ENCODE measurements at regions not wholly inside any gene's neighbourhood (a gene's known extent, or its start where the extent isn't known, plus 50 kb on each side); places are given as distances from the start of the nearest gene placed in this dataset.

GRCh38 chr14:62373944-62374343 is 611.7 kb downstream of the SNAPC1 start:
- DNase-seq (ENCODE audit: low spot score), result no peak

GRCh38 chr14:62378057-62378456 is 615.8 kb downstream of the SNAPC1 start:
- DNase-seq (ENCODE audit: low spot score), result no peak

GRCh38 chr14:62381311-62382070 is 619.3 kb downstream of the SNAPC1 start:
- DNase-seq (ENCODE audit: low spot score), result no peak

DNA sequence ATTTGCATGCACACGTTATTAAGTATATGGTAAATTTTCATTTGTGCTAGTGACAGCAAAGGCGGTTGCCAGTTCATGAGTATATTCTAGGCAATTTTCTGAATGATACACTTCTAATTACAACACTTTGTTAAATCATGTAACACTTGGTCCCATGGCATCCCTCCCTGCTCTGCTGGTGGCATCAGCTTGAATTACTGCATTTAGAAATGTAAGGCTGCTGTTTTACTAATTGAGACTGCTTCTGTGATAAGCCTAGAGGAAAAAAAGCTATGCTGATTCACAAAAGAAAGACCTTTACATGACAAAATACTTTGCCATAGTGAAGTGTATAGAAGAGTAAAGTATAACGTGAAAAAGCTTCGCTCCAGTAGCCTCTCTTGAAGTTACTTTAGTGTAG is 636.1 kb downstream of the KCNH5 start:
- no peak for DNase-seq (ENCODE audit: low spot score)

DNA sequence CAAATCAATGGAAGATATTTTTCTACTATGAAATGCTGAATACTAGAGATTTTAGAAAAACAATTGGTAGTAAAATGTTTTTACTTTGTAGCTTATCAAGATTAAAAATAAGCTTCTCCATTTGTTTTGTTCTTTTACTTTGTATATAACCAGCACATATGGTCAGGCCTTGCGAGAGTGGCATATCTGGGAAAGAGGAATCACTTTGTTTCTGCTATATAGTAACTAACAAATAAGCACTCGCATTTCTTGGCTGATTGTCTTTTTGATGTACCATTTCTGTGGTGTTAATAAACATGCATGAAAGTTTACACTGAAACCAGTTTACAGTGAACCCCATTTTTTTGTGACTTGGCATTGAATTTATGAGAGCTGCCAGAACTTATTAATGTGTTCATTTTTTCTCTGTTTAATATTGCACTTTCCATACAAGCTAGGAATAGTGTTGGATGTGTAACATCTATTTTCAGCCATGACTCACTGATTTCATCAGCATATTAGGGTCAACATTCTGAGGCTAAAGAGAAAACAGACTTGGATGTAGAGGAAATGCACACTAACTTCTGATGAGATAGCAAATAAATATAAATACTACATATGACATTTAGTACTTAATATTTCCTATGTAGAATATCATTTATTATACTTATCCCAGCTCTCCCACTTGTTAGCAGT is 635.5 kb downstream of the KCNH5 start:
- peak; percentile 42 for DNase-seq (ENCODE audit: low spot score)

DNA sequence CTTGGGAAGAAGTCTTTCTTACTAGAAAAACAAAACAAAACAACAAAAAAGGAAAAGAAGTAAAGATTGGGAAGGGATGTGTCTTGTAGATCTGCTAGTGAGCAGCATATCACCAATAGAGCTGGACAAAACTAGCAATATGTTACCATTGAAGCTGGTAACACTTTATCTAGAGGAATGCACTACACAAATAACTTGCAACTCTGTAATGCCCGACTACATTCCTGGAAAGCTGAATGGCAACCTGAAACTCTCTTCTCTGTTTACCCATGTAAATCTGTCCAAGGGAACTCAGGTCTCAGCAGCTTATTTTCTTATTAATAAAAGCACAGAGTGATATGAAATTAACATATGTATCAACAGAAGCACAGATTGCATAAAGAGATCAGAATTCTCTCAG is 624.4 kb downstream of the KCNH5 start:
- no peak for DNase-seq (ENCODE audit: low spot score)

DNA sequence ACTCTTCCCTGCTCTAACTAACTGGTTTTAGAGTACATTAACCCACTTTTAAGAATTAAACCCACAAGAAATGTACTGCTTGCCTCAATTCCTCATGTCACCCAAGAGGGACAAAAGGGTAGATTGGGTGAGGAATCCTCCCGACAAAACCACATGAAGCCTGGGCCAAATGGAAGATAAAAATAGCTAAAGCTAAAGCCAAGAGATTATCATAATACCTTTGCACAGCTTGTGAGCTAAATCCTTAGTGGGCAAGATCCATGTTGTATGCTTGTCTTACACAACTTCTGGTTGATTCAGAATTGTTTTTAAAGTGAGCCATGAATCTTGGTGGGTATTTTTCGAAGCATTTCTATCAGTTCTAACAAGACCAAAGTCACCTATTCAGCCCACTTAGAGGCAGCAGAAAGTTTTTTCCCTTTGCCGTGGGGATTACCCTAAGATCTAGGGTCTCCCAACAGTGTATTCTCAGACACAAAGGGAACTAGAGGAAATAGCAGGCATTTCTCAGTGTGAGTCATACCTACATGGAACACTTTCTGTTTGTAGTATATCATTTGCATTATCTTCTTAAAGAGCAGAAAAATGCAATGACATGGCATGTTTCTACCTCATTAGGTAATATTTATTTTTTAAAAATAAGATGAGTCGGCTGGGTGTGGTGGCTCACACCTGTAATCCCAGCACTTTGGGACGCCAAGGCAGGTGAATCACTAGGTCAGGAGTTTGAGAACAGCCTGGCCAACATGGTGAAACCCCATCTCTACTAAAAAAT is 616.6 kb downstream of the KCNH5 start:
- no peak for DNase-seq (ENCODE audit: low spot score)

GRCh38 chr14:62429683-62430082 is 615.6 kb downstream of the KCNH5 start:
- DNase-seq (ENCODE audit: low spot score), result no peak

DNA sequence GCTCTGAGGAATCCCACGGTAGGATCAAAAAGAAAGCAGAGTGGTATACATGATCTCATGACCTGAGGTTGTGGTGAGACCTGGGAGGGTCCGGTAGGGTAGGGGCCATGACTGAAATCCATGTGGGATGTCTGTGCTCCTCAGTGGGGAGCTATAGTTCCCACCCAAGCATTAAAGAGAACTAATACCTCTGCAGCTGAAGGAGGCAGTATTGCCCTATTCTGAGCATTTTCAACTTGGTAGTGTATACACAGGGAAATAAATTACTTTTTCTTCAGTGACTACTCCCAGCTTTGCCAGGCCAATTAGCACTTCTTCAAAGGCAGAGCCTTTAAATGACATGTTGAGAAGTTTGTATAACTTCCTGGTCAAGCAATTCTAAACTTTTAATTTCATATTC is 613.8 kb downstream of the KCNH5 start:
- DNase-seq (ENCODE audit: low spot score), result no peak

GRCh38 chr14:62432955-62433354 is 612.3 kb downstream of the KCNH5 start:
- DNase-seq (ENCODE audit: low spot score), result no peak

DNA sequence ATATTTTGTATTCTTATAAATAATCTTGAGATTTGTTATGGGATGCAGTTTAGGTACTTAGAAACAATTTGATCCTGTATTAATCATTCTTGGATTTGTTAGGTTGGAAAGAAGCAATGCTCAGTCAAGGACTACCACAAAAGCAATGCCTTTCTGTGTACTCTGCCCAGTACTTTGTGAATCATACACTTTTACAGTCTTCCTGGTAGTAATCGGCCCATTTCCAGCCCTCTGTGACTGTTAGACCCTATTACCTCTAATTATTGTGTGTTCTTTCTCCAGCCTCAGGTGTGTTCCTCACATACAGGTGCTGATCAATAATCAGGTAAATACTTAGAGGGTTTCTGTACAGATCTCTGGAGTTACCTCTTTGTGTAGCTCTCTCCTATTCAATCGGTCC is 609.0 kb downstream of the KCNH5 start:
- DNase-seq (ENCODE audit: low spot score), result no peak

GRCh38 chr14:62439210-62439609 is 606.0 kb downstream of the KCNH5 start:
- no peak for DNase-seq (ENCODE audit: low spot score)

- DNase-seq (ENCODE audit: low spot score), result no peak
Measured at GRCh38 chr14:62443796-62444195, 601.5 kb downstream of the KCNH5 start.

DNA sequence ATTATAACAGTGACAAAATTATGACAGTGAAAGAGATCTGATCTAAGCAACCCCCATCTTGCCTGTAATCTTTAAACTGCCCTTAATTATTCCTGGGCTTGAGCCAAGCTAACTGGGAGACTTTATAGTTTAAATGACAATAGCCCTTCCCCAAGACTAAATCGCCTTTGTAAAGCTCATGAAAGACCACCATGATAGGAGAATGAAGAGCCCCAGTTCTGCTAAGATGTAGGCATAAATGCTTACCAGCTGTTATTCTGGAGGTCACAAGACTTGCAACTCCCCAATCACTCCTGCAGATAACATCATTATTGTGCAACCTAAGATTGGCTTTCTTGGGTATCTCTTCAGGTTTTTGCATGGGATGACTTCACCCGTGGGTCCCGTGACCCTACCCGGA is 599.7 kb downstream of the KCNH5 start:
- DNase-seq (ENCODE audit: low spot score), result no peak

- no peak for DNase-seq (ENCODE audit: low spot score)
Measured at GRCh38 chr14:62451221-62451620, 594.0 kb downstream of the KCNH5 start.

GRCh38 chr14:62453226-62453625 is 592.0 kb downstream of the KCNH5 start:
- no peak for DNase-seq (ENCODE audit: low spot score)

DNA sequence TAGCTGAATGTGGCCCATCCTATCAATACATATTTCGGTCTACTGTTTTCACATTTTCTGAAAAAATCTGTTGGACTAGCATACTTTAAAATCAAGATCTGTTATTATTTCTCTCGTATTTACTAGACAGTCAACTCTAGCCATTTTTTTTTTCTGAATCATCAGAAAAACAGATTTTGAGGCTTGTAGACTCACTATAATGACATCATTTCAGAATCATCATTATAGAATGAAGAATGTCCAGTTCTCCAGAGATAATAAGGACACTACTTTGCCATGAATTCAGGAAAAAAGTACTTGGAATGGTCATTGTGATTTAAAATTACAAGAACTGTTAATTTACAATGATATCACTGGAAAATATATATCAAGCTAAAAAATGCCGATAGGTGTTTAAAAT is 589.8 kb downstream of the KCNH5 start:
- DNase-seq (ENCODE audit: low spot score), result no peak

DNA sequence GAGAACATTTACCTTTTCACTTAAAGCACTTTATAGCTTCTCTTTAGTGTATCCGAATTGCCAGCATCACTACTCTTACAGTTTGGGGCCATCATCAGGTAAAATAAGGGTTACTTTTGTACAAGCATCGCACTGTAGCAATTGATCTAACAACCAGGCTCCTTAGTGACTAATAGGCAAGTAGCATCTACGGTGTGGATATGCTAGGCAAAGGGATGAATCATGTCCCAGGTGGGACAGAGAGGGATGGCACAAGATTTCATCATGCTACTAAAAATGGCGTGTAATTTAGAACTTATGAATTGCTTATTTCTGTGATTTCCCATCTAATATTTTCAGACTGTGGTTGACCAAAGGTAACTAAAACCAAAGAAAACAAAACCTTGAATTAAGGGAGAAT is 582.3 kb downstream of the KCNH5 start:
- no peak for DNase-seq (ENCODE audit: low spot score)

DNA sequence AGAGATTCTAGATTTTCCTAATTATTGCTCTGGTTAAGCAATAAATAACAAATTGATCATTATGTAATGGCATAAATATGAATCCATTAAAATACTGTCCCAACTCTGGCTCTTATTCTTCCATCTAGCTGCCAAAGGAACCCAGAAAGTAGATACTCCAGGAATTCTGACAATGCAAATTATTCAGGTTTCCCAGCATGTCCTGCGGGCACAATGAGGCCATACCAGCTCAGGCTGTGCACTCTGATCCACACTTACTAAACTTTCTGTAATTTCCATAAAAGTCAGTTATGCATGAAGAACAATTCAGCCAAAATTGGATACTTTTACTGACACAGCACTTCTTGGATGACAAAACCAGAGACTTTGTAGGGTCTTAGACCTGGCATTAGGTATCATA is 576.3 kb downstream of the KCNH5 start:
- DNase-seq (ENCODE audit: low spot score), result no peak

DNA sequence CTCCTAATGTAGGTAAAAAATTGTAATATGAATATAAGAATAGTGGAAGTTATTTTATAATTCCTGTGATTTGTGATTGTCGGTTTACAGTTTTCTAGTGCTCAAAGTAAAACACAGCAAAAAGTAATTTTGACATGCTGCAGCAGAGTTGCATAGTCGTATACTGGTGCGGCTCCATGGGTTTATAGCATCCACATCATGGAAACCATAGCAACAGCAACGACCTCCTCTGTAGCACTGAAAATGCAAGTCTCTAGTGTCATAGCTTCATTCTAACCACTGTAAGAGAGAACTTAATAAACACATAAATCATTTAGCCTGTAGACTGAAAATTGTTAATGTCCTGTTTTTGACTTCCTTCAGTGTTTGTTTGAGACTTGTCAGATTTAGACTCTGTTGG is 574.3 kb downstream of the KCNH5 start:
- no peak for DNase-seq (ENCODE audit: low spot score)

DNA sequence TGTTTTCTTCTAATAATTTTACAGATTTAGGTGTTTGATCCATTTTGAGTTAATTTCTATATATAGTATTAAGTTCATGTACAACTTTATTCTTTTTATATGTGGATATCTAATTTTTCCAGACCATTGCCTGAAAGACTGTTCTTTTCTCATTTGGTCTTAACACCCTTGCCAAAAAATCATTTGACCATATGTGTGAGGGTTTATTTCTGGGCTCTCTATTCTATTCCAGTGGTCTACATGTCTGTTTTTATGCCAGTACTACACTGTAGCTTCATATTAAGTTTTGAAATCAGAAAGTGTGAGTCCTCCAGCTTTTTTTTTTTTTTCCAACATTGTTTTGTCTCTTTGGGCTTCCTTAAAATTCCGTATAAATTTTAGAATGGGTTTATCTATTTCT is 554.1 kb downstream of the KCNH5 start:
- DNase-seq (ENCODE audit: low spot score), result no peak

DNA sequence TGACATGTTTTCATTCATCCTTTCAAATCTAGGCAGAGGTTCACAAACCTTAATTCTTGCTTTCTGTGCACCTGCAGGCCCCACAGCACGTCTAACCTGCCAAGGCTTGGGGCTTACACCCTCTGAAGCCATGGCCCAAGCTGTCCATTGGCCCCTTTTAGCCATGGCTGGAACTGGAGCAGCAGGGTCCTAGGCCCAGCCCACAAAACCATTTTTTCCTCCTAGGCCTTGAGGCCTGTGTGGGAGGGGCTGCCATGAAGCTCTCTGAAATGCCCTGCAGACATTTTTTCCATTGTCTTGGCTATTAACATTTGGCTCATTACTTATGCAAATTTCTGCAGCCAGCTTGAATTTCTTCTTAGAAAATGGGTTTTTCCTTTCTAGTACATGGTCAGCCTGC is 547.5 kb downstream of the KCNH5 start:
- DNase-seq (ENCODE audit: low spot score), result no peak
